Cerebellar nuclear complex (tissue), 1 donor: ENCODE measurements at regions not wholly inside any gene's neighbourhood (a gene's known extent, or its start where the extent isn't known, plus 50 kb on each side); places are given as distances from the start of the nearest gene placed in this dataset.
"Not testable (repeated sequence)": the region's sequence is repeated elsewhere in the genome, so short reads cannot be mapped to it uniquely, and the experiment has no call there.

Experiments
- DNase-seq, 2 experiments: peaks; one replicate each; lab custom pipeline; 2025; lab: John Stamatoyannopoulos, UW

DNA sequence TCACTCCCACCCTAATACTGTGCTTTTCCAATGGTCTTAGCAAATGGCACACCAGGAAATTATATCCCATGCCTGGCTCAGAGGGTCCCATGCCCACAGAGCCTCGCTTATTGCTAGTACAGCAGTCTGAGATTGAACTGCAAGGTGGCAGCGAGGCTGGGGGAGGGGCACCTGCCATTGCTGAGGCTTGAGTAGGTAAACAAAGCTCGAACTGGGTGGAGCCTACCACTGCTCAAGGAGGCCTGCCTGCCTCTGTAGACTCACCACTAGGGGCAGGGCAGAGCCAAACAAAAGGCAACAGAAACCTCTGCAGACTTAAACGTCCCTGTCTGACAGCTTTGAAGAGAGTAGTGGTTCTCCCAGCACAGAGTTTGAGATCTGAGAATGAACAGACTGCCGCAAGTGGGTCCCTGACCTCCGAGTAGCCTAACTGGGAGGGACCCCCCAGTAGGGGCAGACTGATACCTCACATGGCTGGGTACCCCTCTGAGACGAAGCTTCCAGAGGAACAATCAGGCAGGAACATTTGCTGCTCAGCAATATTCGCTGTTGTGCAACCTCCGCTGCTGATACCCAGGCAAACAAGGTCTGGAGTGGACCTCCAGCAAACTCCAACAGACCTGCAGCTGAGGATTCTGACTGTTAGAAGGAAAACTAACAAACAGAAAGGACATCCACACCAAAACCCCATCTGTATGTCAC is 150.7 kb upstream of the FOXA2 start:
- DNase-seq = not testable (repeated sequence)

DNA sequence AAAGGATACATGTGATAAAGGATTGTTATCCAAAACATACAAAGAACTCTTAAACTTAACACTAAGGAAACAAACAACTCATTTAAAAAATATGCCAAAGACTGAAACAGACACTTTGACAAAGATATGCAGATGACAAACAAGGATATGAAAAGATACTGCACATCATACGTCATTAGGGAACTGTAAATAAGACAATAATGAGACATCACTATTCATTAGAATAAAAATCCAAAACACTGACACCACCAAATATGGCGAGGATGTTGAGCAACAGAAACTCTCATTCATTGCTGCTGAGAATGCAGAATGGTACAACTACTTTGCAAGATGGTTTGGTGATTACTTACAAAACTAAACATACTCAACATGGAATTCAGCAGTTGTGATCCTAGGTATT is 156.5 kb upstream of the FOXA2 start:
- DNase-seq = no peak

DNA sequence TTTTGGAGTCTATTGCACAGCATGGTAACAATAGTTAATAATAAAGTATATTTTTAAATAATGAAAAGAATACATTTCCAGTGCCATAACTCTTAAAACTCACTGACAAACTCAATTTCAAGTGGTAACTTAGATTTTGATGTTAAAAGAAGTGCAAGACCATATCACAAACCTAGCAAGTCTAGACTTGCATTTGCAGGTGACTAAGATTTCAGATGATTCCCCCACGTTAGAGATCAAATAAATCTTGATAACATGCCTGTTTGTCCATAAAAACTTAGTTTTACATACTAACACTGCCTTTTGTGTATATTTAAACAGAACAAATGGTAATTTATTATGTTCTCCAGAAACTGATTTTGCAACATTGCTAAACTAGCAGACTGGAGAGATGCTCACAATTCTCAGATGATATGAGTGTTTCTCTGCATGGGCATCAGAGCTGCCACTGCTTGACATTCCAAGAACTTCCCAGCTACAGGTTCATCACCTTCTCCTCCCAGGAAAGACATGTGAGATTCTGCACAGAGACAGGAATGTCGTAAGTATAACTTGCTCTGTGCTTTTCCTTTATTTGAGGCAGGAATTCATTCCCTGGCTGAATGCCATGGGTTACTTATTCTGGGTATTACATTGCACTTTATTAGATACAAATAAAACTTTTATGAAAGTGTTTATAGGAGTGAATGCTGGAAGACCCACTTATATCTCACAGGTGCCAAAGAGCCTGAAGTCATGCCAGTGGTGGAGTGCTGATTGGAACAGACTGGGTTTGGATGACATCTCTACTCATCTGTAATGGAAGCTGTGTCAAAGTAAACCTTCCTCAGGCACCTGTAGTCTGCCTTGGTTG is 160.2 kb upstream of the FOXA2 start:
- no peak for DNase-seq

DNA sequence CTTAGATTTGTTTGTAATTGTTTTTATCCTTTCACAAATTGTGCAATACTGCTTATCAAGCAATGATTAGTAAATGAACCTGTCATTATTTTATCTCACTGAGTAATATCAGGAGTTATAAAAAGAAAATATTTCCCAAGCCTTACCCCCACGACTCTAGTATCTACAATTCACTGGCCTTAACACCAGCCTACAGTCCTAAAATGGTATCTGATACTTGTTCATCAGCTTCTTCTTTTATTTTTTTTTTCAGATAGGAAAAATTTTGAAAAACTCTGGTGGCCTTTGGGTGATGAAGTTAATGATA is 160.8 kb upstream of the FOXA2 start:
- no peak for DNase-seq

DNA sequence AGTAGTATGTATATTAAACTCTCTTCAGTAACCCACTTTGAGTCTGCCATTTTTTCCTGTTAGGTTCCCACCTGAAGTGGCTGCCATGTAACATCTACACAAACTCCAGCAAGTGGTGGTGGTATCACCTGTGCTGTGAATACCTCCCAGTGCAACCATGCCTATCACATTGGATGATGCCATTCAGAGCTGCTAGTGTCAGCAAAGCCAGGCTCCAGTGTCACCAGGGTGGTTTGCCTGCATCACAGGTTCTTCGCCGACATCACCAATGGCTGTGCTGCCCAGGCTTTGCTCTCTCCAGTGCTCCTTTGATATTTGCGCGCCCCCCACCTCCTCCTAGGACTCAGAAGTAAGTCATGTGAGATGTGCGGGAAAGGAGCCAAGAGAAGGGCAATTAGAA is 162.6 kb upstream of the FOXA2 start:
- no peak for DNase-seq

DNA sequence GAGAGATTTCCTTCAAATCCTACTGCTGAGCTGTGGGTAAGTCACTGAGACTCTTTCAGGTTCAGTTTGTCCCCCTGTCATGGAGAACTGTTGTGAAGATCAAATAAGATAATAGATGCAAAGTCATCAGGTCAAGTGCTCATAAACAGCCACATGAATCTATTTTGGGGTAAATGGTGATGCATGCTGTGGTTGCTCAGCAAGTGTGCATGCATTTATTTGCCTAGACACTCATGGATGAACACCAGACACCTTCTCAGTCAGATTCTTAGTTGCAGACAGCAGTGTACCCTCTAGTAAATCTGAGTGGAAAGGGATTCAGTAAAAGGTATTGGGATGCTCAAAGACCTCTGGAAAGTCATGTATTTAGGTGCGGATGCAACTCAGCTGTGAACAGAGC is 168.0 kb upstream of the FOXA2 start:
- no peak for DNase-seq

DNA sequence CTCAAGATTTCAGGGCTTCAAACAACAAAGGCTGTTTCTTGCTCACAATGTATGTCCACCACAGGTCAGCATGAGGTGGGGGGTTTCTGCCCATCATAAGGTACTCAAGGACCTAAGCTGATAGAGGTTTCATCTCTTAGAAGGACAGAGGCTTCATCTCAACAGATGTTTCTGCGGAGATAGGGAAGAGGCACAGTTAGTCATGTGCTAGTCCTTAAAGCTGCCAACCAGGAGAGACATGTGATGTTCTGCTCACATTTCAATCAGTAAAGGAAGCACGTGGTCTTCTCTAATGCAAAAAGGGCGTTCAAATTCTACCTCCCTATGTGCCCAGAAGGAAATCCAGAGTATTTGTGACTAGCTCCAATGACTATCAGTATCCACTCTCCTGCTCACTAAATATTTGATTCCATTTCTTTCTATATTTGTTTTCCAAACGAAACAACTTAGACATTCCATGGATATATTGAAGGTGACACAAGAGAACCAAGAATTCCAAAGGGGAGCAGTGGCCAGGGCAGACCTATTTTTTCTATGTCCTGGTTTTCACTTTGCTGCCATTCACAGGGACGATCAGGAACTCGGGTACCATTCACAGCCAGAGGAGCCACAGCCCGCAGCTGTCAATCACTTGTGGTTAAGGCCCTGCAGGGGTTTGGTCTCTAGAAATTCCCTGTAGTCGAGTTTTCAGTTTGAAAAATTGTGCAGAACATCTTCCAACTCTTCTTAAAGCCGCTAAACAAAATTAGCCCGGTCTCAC is 173.2 kb upstream of the FOXA2 start:
- DNase-seq = no peak

DNA sequence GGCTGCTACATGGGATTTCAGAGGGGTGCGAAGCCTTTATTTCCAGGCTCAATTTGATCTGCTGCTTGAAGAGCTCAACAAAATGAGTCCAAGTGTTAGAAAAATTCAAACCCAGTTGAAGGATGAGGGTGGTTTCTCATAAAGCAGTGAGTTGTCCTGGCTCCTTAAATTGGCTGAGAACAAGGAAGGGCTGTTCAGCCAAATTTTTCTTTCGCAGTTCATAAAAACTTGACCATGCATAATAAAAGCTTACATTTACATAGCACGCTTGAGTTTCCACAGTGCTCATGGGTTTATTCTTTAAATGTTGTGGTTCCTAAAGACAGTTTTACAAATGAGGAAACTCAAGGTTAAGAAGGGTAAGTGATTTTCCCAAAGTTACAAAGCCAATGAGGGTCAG is 174.4 kb upstream of the FOXA2 start:
- no peak for DNase-seq

DNA sequence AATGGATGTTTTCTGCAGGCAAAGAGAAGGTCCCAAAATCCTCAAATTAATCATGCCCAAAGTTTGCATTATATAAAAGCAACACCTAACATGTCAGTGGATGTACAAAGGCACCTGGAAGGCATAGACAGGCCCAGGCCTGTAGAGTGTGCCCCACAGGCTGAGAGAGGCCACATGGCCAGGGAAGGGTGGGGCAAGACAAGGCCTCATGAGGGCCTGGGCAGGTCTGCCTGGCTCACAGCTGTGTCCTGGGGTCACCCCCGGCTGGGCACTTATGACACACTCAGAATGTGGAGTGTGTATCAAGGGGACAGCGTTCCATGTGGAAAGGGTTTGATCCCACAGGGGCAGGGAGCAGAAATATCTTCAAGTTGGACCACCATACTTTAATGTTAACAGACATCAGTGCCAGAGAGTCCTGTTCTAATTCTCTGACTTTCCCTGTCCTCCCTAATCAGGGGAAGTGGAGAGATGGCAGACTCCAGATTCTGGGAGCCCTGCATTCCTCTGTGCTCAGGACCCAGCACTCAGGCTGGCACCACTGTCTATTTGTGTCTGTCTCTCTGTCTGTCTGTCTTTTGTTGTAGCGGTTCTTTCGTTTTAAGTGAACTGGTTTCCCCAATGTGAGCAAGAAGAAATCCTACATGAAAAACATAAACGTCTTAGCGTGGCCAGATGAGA is 178.3 kb upstream of the FOXA2 start:
- DNase-seq = no peak

DNA sequence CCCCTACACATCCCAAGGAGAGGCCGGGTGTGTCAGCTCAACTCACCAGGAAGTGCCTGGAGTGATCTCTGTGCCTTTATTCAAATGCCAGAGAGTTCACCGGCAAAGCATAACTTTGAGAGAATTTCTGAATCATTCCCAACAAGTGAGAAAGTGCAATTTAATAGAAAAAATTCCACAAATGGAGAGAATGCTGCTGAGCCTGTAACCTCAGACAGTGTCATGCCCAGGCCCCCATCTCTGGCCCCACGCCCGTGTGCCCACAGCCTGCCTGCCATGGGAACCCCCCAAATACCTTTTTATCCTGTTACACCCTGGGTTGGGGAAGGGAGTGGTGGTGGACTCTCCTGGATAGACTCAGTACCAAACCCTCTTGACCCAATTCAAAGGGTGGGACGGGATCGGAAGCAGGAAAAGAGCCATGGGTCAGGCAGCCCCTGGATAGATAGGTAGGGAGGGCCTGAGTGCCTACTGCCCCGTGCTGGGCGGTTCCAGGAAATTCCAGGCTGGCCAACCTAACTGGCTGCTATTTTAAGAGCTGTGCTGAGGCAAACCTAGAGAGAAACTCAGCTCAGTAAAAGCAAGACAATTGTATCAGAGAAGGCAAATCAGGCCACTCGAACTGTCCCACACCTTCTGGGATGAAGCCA is 179.0 kb upstream of the FOXA2 start:
- DNase-seq = no peak

DNA sequence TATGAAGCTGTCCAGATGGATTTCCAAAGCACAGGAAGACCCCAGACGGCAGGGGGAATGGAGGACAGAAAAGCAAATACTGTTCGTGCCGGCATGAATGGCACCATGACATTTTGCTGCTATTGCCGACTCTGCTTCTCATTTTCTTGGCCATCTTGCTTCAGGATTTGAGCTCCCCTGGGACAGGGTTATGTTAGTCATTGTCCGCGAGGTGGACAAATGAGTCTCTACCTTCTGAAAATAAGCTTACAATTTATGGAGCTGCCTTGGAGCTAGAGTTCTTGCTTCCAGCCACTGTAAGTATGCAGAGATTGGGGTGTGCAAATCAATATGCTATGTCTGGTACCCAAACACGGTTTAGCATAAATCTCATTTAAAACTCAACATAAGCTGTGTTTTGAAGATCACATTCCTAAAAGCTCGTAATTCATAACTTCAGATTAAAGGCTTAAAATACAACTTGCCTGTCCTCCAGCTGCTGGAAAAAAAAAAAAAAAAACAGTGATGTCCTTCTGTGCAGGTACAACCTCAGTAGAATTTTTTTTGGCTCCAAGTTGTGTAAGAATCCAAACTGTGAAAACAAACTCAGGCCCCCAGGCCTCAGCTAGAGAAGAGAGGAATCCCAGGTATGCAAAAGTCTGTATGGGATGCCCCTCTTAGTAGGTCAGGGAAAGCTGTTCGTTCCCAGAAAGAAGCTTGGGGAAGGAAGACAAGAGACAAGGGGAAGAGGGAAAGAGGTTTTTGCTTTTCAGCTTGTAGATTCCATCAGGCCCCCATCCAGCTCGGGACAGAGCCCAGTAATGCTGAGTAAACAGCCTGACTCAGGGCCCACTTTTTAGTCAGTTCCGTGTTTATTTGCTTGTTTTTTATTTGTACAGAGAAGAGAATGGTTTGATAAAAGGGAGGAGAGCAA is 184.2 kb upstream of the FOXA2 start:
- DNase-seq = no peak

DNA sequence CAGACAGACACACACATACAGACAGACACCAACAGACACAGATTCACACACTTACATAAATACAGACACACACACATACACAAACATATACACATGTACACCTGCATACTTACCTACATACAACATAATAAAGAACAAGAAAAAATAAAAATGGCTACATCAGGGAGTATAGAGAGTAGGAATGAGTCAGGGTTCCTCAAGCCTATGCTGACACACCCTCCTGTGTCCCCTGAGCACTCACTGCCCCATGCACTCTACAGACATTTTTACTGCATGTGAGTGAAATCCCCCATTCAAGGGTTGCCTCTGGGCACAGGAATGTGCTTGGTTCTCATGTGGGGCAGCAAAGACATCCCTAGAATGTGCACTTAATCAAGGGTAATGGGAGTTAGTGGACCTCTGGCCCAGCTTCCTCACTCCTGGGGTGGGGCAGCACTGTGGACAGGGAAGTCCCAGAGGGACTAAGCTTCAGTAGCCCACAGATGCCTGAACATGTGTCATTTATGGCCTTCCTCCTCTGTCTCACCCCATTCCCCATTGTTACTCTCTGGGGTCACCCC is 185.9 kb upstream of the FOXA2 start:
- DNase-seq = no peak

DNA sequence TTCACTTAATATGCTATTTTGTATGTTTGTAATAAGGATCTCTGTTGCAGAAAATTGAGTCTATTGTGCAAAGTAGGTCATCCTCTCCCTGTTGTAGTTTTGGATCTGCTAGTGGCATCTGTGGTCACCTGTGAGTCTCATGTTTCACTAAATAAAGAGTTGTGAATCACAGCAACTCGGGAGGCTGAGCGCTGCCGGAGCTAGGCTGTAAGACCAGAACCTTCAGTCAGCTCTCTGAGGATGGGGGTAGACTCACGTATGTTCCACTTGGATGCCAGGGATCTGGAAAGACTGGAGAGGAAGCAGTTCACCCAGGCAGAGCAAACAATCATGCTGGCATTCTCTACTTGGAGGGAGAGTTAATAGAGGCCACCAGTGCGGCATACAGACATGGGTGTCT is 187.3 kb upstream of the FOXA2 start:
- DNase-seq = no peak

DNA sequence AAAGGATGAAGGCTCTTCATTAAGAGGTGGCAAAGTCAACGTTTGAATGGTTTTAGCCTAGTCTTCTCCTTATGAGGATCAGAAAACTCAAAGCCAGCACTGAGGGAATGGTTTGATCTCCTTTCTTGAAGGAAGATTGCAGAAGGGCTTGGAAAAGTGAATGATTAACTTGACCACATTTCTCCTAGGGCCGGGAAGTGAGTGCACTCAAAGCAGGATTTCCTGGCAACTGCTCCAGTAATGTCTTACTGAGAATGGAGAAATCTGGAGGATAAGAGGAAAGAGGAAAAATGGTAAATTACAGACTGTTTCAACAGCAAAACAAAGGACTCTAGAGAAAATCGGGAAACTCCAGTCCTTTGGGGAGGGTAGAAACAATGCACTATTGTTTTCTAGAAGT is 189.0 kb upstream of the FOXA2 start:
- no peak for DNase-seq

DNA sequence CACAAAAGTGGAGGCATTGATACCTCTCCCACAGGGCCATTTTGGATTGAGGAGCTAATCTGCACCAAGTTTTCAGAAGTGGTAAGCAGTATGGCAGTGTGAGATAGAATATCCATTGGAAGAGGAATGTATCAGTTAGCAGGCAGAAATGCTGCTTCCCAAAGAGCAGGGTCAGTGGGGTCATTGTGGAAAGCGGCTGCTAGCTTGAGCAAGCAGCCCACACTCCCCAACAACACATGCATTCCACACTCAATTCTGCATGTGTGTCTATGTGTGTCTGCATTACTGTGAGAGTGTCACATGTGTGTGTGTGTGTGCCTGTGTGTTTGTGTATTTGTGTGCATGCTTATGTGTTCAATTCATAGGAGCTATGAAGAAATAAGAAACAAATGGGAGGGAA is 190.9 kb upstream of the FOXA2 start:
- DNase-seq = no peak

DNA sequence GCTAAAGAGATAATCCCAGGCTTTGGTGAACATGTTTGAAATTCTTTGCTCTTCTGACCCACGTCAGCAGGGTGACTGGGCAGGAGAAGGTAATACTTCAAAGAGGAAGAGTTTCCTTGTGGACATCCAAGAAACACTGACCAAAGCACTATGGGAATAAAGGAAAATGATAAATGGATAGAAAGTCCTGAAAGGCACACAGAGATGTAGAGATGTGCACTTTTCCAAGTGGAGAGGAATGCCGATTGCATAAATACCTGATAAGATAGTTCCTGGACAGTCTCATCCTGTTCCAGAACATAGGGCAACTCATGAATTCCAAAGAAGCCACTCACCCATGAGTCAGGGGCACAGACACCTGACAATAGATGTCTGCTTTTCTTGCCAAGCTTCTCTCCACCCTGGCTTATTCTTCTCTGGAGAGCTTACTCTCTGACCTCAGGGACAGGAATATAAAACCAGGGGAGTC is 191.3 kb upstream of the FOXA2 start:
- DNase-seq = no peak

DNA sequence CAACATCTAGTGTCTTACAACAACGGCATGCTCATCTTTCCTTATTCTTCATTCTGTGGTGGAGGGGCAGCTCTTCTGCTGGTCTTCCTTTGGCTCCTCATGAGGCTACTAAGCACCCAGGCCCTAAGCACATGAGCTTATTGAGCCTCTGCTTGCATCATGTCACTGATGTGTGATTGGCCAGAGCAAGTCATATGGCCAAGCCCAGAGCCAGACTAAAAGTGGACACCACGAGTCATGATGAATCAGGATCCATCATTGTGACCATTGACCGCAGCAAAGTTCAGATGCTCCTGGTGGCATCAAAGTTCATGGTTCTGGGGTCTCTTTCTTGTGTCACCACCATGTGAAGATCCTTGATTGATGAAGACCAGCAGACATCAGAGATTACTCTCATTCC is 192.0 kb upstream of the FOXA2 start:
- DNase-seq = no peak

DNA sequence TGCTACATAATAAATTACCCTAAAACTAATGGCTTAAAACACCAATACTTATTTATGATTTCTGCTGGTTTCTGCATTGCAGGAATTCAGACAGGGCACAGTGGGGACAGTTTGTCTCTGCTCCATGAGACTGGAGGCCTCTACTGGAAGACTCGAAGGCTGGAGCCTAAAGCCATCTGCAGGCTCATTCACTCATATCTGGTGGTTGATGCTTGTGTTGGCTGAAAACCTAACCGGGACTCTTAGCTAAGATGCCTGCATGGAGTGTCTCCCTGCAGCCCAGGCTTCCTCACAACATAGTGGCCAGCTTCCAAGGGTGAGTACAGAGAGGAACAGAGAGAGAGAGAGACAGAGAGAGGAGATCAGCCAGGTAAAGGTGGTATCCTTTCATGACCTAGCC is 195.5 kb upstream of the FOXA2 start:
- DNase-seq = no peak

DNA sequence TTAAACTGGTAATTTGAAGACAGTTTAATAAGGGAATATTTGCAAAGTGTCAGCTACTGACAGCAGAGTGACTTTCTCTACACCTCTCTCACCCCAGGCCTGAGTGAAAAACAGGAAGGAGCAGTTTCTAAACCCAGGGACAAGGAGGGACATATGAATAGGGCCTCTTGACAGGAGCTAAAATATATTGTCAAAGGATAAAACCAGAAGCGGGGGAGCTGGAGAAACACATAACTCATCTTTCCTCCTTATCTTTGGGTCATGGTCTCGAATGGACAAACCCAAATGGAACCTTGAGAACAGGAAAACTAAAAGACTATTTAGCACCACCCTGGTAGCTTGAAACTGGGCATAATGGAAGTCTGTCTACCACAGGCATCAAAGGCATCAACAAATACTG is 197.5 kb upstream of the FOXA2 start:
- DNase-seq = no peak

DNA sequence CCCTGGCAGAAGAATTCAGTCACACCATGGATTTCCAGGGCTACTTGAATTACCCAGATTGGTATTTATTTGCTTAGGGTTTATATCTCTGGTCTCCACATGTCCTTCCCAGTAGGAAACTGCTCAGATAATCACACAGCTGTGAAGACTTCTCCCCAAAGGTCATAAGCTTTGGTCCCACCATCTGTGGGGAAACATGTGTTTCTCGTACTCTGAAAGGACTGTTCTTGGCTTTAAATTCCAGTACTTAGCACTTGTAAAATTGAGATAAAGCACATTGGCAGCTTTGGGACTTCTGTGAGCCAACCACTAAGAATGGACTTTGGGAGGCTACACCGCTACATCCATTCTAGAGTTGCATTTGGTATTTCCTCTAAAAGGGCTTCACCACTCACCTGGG is 205.3 kb upstream of the FOXA2 start:
- DNase-seq = no peak
